ENCODE measurements at regions not wholly inside any gene's neighbourhood (a gene's known extent, or its start where the extent isn't known, plus 50 kb on each side); places are given as distances from the start of the nearest gene placed in this dataset.
A peak's percentile ranks its signal among the peaks of the same experiment; 100 is the strongest.

- no peaks in the 10 kb centered on the region for H3K27me3 ChIP-seq
- H3K4me1 ChIP-seq: no peaks in the 10 kb centered on the region
- no peak overlapping the region for H3K4me3 ChIP-seq
- no peaks in the 10 kb centered on the region for H3K9me3 ChIP-seq
- WGBS, 2 donors (ENCODE audit: low coverage in 1 of 2): 80 to 83% methylated on average over 1 of the region's 16 CpGs
- TF ChIP-seq POLR2A (IDR thresholded peaks at IDR 0.05): no peak
- no peak for TF ChIP-seq POLR2AphosphoS5 (IDR thresholded peaks at IDR 0.05)
- TF ChIP-seq EP300 (IDR thresholded peaks at IDR 0.05): no peak
- no peak for TF ChIP-seq CTCF (IDR thresholded peaks at IDR 0.05)
- no peaks in the 10 kb centered on the region for H3K36me3 ChIP-seq
- no peak overlapping the region for H3K27ac ChIP-seq
- no peak for ATAC-seq
These were observed 206.8 kb upstream of the SP4 start for GRCh38 chr7:21221130-21221529.

DNA sequence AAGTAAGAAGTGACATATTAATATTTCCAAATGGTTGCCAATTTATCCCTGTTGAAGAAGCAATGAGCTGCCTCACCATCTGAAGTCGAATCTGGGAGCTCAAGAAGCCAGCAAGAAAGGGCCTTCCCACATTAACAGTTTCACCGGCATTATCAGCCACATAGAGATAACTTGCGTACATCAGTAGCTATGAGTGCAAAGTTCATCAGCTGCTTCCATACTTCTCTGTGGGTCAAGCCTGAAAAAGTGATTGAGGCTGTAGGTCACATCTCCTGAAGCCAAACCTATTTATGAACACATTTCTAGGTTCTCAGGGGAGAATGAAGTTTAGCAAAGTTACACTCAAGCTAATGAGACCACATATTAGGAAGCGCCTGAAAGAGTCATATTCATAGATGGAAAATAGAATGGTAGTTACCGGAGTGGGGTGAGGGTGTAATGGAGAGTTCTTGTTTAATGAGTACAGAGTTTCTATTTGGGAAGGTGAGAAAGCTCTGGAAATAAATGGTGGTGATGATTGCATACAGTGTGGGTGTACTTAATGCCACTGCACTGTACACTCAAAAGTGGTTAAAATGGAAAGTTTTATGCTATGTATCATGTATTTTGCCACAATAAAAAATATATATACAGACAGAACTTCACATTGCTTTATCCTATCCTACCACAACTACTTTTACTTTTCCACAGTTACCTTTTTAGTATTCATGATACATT is 189.3 kb upstream of the SP4 start:
- ATAC-seq: no peak
- Histone ChIP-seq H3K4me1 (no peaks in the 10 kb centered on the region), H3K27me3 (no peaks in the 10 kb centered on the region), H3K36me3 (no peaks in the 10 kb centered on the region), H3K9me3 (no peaks in the 10 kb centered on the region), H3K4me3 (no peak overlapping the region), H3K27ac (no peak overlapping the region)
- WGBS, 2 donors (ENCODE audit: low coverage in 1 of 2): 66 to 91% methylated on average over 2 to 5 of the region's 5 CpGs
- TF ChIP-seq POLR2AphosphoS5 (IDR thresholded peaks at IDR 0.05) (no peak), CTCF (IDR thresholded peaks at IDR 0.05) (no peak), POLR2A (IDR thresholded peaks at IDR 0.05) (no peak), EP300 (IDR thresholded peaks at IDR 0.05) (no peak)

DNA sequence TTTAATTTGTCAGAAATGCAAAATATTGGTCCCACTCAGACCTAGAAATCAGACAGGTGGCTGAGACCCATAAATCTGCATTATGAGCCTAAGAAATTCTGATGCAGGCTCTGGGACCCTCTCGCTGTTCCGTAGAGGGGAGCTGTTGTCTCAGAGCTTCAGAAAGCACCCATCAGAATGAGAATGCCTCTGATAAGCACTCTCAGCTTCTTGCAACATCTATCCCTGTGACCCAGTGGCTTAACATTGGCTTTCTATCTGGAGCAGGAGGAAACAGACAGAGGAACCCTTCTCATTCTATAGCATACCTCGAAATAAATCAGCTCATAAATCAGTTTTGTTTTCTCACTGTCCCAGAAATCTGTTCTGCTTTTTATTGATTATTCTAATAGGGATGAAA is 184.6 kb upstream of the SP4 start:
- Histone ChIP-seq H3K27ac (no peak overlapping the region), H3K4me3 (no peak overlapping the region), H3K4me1 (no peaks in the 10 kb centered on the region), H3K9me3 (no peaks in the 10 kb centered on the region), H3K36me3 (no peaks in the 10 kb centered on the region), H3K27me3 (peaks cover 39% of the 10 kb centered on the region)
- ATAC-seq: no peak
- 50% methylated on average over 2 to 3 of the region's 3 CpGs for WGBS, 2 donors (ENCODE audit: low coverage in 1 of 2)
- TF ChIP-seq POLR2A (IDR thresholded peaks at IDR 0.05) (no peak), POLR2AphosphoS5 (IDR thresholded peaks at IDR 0.05) (no peak), EP300 (IDR thresholded peaks at IDR 0.05) (no peak)

- 18 to 43% methylated on average over 3 of the region's 3 CpGs for WGBS, 2 donors (ENCODE audit: low coverage in 1 of 2)
- H3K9me3 ChIP-seq: no peaks in the 10 kb centered on the region
- peaks cover 91% of the 10 kb centered on the region for H3K27me3 ChIP-seq
- ATAC-seq: no peak
- H3K4me1 ChIP-seq: no peaks in the 10 kb centered on the region
- no peak overlapping the region for H3K4me3 ChIP-seq
- no peak overlapping the region for H3K27ac ChIP-seq
- no peaks in the 10 kb centered on the region for H3K36me3 ChIP-seq
- TF ChIP-seq EP300 (IDR thresholded peaks at IDR 0.05) (no peak), CTCF (IDR thresholded peaks at IDR 0.05) (no peak)
These were observed 176.6 kb upstream of the SP4 start for GRCh38 chr7:21251151-21251800.

DNA sequence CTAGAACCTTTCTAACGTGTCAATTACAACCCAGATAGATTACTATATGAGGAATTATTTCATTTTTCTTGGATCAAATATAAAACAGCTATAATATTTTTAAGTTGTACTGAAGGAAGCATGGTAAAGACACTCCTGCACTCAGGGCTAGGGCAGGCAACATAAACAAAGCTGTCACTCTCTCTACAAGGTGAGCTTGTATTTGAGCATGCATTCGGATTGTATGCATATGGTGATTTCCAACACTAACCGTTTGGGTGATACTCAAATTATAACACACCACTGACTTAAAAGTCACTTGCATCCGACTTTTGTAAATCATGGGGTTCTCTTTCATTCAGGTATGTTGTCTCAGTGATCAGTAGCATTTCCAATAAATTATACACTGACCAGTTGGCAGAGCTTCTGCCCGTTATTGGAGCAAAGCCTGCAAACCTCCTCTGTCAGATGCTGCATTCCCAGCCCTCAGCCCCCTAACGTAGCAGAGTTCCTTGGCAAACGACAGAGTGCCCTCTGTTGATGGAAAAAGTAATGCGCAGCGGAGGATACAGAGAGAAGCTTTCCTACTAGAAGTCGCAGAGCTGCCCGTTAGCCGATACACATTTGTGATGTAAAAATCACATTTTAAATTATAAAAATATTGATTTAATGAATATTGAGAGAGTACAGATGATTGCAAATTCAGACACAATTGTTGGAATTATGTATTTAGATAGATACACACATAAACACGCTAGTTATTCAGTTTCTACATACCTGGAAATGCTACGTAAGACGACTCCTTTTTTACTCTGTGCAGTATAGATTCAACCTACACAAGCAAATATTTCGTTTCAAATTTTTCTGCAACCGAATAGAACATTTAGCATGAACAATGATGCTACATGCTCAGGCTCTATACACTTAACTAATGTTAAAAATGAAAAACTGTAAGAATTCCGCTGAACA is 173.9 kb upstream of the SP4 start:
- no peak for ATAC-seq
- H3K27me3 ChIP-seq: peaks cover 85% of the 10 kb centered on the region
- 11% methylated on average over 16 to 18 of the region's 18 CpGs for WGBS, 2 donors (ENCODE audit: low coverage in 1 of 2)
- H3K4me3 ChIP-seq: no peak overlapping the region
- no peak overlapping the region for H3K27ac ChIP-seq
- H3K36me3 ChIP-seq: no peaks in the 10 kb centered on the region
- TF ChIP-seq POLR2A (IDR thresholded peaks at IDR 0.05) (no peak), CTCF (IDR thresholded peaks at IDR 0.05) (peak in 2 of 4 experiments; percentile 6 to 50)
- no peaks in the 10 kb centered on the region for H3K4me1 ChIP-seq
- H3K9me3 ChIP-seq: no peaks in the 10 kb centered on the region

All from gastroesophageal sphincter (tissue), 4 donors.